AG08396 (cell line): ENCODE measurements at regions not wholly inside any gene's neighbourhood (a gene's known extent, or its start where the extent isn't known, plus 50 kb on each side); places are given as distances from the start of the nearest gene placed in this dataset.
"Not testable (repeated sequence)": the region's sequence is repeated elsewhere in the genome, so short reads cannot be mapped to it uniquely, and the experiment has no call there.

Source experiments
- DNase-seq: peaks from one replicate; pipeline ENCODE4 v3.0.0; 2012; ENCODE audit warnings: low spot score, mixed read lengths

DNA sequence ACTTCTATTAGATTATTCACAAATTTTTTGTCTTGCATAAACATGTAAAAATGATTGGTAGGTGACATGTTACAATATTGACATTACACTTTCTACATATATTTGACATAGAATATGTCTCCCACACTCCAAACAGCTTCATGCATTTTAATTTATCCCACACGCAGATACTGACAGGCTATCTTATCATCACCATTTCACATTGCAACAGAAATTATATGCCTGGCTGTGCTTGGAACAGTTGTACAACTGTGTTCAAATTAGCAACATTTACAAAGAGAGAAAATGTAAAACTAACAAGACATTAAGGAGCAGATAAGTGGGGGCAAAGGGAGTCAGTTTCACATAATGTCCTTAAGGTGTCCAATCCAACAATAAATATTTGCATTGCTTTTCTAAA lies 1208.5 kb downstream of the NSUN3 start:
- DNase-seq: no peak

GRCh38 chr3:95272166-95272565 lies 1209.3 kb downstream of the NSUN3 start:
- DNase-seq: no peak

- no peak for DNase-seq
Observed at GRCh38 chr3:95272781-95273180, 1209.9 kb downstream of the NSUN3 start.

DNA sequence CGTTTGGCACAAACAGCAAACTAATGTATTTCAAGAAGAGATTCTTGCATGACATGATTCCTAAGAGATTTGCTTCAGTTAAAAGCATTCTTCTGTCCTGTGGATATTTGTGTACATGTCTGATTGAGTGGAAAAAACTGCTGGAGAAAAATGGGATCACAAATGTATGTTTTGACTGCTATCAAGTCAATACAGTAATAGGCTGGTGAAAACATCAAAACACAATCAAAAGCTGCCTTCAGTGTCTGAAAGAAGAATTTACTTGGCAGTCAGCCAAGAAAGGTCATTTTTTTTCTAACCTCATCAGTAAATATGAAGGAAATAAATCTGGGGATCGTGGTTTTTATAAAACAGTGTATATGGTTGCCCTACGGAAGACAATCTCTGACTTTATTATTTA lies 1214.8 kb downstream of the NSUN3 start:
- no peak for DNase-seq

DNA sequence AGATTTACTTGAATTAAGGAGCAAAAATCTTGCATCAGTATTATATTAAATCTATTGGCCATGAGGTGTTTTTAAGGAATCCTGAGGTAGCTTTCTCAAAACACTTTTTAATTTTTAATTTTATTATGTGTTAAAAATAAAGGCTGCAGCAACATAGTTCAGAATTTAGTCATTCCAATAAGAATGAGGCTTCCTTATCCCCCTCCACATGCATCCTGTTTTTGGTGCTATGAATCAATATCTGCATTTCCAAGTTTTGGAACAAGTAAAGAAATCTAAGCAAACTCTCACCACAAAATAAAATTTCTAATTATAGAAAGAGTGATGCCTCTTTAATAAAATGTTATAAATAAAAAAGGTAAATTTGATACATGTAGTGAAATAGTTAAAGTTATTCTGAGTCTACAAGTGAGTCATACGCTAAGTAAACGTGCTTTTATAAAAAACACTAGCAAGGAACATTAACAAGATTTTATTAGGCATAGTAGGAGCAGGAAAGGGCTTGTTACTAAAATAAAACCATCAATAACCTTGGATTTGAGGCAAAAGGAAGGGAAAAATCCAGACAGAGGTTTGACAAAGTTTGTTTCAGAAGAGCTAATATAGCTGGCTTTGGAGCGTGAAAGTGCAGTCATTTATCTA lies 1218.0 kb downstream of the NSUN3 start:
- DNase-seq: no peak

GRCh38 chr3:95289295-95289694 lies 1226.4 kb downstream of the NSUN3 start:
- no peak for DNase-seq

DNA sequence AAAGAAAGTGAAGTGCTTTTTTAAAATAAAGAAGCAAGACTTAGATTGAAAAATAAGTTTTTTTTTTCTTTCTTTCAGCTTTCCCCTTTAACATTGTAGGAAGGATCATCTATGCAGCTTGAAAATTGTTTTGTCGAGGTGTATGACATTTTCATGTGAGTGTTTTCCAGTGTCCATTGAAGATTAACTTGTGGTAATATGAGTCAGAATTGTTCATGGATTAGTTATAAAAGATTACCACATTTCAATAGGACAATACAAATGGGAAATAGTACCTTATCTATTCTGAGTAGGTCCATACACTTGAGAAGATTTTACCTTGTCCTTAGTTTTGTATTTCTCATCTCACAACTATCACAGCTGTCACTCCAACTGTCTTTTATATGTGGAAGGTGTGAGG lies 1234.7 kb downstream of the NSUN3 start:
- DNase-seq: no peak

DNA sequence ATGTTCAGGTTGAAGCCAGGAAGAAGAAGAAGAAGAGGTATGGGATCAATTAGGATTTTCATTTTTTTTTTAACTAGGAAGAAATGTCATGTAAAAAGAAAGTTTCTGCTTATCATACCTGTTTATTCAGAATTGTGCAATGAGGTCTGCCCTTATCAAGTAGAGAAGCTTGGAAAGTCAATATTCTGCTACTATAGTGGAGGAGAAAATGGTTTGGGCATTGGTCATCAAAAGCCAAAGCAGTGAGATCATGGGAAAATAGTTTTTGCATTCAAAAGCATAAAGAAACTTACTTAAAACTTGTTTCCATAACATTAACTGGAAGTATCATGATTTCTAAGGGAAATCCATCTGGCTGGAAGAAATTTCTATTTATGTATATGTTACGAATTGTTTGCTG lies 1239.2 kb downstream of the NSUN3 start:
- no peak for DNase-seq

- no peak for DNase-seq
Observed at GRCh38 chr3:95310560-95310959, 1247.7 kb downstream of the NSUN3 start.

- no peak for DNase-seq
Observed at GRCh38 chr3:95311272-95311671, 1248.4 kb downstream of the NSUN3 start.

DNA sequence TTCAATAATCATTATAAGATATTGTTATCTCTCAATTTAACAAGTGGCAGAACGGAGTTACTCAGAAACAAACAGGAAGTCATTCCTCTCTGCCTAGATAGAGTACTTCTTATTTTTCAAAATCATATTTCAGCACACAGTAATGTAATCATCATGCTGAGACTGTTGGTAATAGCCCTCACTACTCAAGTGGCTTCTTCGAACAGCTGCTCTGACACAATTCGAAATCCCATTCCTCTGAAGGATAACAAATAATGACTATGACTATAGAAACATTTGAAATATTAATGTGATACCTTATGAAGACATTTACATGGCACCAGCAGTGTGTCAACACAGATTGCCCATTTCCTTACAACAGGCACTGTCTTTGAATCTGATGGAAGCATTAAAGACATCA lies 1249.8 kb downstream of the NSUN3 start:
- no peak for DNase-seq

DNA sequence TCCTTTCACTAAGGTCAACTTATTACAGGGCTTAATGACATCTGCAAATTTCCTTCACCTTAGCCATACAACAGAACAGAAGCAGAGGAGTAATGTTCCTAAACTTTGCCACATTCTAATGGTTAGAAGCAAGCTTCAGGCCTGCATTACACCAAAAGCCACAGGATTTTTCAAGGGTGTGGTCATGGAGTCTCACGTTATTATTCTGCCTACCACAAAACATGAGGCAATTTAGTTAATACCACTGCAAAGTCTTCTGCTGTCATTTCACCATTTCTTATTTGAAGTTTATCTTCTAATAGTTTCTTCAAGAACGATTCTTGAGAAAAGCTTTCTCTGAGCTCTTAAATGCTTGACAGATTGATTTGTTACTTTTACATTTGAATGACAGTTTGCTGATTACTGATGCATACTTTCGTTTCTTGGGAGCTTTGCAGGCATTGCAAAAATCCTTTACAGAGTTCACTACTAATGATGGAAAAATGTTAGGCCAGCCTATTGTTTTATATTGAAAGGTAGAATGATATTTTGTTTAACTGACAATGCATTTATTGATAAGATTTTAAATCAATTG lies 1257.1 kb downstream of the NSUN3 start:
- DNase-seq: no peak

GRCh38 chr3:95327478-95327877 lies 1264.6 kb downstream of the NSUN3 start:
- DNase-seq: no peak

DNA sequence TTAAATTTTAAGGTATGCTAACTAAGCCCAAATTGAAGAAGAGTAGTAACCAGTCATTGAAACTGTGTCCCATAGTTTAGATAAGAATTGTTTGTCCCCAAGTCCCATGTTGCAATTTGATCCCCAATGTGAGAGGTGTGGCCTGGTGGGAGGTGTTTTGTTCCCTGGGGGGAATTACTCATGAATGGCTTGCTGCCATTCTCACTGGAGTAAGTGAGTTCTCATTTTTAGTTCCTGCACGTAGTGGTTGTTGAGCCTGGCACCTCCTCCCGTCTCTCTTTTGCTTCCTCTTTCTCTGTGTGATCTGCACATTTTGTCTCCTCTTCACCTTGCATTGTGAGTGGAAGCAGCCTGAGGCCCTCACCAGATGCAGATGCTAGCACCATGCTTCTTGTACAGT lies 1271.0 kb downstream of the NSUN3 start:
- no peak for DNase-seq

- DNase-seq: no peak
Observed at GRCh38 chr3:95334461-95334860, 1271.6 kb downstream of the NSUN3 start.

DNA sequence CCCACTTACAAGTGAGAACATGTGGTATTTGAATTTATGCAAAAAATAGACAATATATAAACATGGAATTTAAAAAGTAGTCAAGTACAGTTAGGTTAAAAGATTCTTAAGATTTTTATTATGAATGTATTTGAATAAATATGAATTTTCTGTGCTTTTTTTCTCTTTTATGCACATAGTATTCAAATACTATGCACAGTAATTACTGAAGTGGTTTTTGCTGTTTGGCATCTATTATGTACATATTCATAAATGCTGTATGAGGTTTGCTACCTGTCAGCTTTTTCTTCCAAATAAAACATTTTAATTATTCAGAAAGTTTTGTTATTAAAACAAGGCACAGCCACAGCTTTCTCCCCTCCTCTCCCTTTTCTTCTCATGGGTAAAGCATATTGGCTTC lies 1272.7 kb downstream of the NSUN3 start:
- DNase-seq: no peak

- DNase-seq: no peak
Observed at GRCh38 chr3:95338446-95338845, 1275.6 kb downstream of the NSUN3 start.

- no peak for DNase-seq
Observed at GRCh38 chr3:95341314-95341713, 1278.5 kb downstream of the NSUN3 start.

- DNase-seq: no peak
Observed at GRCh38 chr3:95343228-95343627, 1280.4 kb downstream of the NSUN3 start.

- no peak for DNase-seq
Observed at GRCh38 chr3:95343767-95344166, 1280.9 kb downstream of the NSUN3 start.

DNA sequence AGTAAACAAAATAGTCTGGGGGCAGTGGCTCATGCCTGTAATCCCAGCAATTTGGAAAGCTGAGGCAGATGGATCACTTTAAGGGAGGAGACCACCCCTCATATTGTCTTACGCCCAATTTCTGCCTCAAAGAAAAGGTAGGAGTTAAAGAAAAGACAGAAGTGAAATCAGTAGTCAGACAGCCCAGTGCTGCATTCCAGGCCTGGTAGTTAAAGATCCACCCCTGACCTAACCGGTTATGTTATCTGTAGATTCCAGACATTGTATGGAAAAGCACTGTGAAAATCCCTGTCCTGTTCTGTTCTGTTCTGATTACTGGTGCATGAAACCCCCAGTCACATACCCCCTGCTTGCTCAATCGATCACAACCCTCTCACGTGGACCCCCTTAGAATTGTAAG lies 1285.1 kb downstream of the NSUN3 start:
- DNase-seq: not testable (repeated sequence)

DNA sequence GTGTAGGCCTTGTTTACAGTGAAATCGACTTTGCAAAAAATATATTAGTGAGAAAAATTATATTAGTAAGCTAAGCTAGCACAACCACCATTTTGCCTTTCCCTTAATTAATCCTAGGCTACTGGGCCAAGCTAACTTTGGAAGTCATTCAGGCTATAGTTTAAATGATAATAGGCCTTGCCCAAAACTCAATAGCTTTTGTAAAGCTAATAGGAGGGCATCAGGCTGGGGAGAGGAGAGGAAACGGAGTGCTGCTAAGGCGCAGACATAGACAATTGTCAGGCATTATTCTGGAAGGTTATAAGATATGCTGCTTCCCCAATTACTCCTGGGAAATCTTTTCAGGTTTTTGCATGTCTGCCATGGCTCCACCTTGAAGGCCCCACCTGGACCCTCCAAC lies 1286.0 kb downstream of the NSUN3 start:
- DNase-seq: no peak

- DNase-seq: no peak
Observed at GRCh38 chr3:95350049-95350448, 1287.2 kb downstream of the NSUN3 start.

DNA sequence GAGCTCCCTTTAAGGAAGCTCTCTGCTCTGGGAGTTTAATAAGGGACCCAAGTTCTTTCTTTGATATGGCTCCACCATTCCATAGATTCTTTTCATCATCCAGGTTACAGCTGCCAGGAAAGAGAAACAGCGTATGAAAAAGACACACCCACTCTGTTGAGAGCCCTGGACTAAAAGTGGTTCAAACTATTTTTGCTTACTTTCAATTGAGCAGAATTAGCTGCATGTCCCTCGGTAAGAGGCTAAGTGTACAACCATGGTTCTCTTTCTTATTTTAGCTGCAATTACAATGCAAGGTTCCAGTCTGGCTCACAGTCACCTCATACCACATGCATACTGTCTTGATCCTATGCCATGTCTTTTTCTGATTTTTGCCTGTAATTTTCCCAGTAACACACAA lies 1288.3 kb downstream of the NSUN3 start:
- no peak for DNase-seq
